ENCODE measurements at regions not wholly inside any gene's neighbourhood (a gene's known extent, or its start where the extent isn't known, plus 50 kb on each side); places are given as distances from the start of the nearest gene placed in this dataset.

DNA sequence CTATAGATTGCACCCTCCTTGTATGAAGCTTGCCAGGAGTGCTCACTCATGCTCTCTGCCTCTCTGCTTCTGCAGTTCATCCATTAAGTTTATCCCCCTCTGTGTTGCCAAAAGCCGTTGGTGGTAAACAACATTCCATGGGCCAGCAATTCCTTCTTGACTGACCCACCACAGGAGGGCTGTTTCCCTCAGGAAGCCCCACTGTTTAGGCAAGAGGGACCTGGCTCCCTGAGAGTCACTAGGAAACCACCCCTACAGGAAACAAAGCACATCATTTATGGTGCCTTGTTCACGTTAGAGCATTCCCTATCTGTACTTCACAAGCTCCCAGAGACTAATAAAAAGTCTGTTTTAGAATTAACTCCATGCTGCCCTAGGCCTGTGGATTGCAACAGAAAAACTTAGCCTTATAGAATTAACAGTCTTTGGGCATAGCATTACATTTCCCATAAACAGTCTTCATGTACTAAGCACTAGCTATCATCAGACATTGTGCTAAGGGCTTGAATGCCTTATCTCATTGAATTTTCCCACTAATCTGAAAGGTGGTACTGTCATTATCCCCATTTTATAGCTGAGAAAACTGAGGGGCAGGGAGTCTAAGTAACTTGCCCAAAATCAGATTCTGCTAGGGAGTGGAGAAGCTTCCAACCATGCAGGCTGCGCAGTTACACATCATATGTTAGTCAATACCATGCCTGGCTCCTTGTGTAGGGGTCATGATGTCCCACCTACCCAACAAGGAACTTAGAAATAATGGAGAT, 149.9 kb downstream of the SHQ1 start:
- no peak for FAIRE-seq

DNA sequence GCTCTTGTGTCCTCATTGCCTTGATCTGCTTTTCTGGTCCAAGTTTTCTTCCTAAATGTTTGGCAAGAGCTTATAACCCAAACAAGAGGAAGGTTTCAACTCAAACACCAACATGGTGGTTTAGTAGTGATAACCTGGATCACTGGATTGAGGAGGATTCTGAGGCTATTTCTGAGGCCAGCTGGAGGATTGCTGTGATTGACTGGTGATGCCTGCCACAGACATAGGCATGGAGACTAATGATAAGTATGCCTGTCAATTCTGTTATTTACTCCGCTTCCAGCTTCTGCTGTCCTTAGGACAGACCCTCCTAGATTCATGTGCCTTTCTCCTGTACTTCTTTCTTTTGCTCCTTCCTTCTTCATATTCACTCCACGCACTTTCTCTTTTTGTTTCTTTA, 150.5 kb downstream of the SHQ1 start:
- FAIRE-seq = no peak

DNA sequence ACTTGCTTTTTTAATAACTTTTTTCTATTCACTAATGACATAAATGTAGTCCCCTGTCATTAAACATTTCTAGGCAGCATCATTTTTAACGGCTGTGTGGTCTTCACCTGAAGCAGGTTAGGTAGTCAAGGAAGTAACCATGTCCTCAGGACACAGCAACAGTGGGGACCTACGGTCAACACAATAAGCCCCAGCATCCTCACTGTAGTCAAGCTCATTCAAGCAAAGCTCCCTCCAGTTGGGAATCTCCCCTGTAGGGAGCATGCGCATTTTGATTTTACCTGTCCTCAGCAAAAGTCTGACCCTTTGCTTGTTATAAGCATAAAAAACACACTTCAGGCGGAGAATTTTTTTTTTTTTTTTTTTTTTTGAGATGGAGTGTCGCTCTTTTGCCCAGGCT, 151.4 kb downstream of the SHQ1 start:
- no peak for FAIRE-seq

DNA sequence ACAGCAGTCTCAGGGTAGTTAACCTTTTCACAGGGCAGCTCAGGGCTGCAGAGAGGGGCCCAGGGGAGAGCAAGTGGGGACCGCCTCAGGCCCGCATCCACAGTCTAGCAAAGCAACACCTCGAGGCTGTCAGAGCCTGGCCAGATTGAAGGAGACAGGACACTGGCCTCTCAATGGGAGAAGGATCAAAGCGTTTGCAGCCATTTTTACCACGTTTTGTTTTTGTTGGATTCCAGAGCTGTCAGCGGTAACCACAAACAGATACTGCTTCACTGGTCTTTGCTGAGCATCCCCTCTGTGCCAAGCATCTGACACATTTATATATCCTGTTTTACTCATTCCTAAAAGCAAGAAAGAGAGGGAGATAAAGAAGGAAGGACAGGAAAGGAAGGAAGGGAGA, 153.8 kb downstream of the SHQ1 start:
- FAIRE-seq = no peak

DNA sequence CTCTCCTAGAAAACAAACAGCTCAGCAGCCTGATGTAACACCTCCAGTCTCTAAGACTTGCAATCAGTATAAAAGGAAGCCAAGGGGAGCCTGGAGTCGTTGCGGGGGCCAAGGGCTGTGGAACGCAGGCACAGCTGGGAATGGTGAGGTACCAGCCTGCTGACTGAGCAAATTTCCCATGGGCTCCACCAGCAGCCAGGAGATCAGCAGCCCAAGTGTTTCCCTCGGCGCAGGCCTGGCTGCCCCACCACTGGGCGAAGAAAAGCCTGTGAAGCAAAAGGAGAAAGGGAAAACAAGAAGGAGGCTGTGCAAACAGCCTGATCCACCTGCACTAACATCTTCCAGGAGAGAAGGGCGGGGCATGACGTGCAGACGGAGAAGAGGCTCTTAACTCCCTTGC, 155.3 kb downstream of the SHQ1 start:
- no peak for FAIRE-seq

DNA sequence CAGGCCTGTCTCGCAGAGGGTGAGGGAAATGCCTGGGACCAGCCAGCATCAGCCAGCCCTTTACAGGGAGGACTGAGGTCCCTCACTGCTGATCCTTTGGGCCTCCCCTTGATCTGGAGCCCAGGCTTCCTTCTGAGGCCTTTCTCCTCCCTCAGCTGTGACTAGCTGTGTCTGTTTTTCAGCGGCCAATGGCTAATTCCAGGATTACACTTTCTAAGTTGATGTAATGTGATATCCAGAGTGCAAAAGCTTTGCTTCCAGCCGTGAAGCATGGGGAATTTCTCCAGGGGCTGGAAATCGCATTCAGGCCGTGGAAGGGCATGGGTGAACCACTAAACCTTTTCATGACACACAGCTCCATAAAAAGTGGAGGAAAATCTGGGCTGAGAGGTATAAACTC, 157.6 kb downstream of the SHQ1 start:
- FAIRE-seq = no peak

DNA sequence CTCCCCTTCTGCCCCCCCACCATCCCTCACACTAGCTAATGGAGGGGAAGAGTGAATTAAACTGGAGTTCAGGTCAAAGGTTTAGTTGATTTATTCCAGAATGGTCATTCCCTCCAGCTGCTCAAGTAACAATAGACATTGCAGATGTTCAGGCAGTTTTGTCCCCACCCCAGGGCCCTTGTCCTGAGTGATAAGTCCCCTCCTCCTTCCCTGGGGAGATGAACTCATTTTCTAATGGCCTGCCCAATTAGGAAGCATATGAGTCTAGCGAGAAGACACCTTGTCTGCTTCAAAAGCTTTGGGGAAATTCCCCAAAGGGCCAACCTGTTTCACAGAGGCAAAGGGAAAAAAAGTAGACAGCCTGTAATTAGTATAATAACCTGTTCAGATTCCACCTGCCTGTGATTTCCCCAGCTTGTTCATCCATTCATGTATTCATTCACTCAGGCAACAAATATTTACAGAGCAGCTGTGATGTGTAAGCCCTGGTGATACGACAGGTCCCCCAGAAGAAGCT, 165.3 kb downstream of the SHQ1 start:
- FAIRE-seq = no peak

DNA sequence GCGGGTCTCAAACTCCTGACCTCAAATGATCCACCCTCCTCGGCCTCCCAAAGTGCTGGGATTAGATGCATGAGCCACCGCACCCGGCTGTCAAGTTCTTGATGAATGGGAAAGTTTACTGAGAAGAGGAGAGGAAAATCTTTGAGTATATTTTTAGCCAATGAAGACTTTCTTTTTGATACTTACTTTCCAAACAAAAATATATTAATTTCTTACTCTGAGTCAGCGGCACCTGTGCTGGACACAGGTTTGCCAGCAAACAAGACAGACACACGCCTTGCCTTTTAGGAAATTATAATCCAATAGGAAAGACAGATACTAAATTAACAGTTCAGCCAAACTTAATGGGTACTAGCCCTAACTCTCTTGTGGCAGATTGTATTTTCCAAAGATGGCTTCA, 166.6 kb downstream of the SHQ1 start:
- FAIRE-seq = no peak

DNA sequence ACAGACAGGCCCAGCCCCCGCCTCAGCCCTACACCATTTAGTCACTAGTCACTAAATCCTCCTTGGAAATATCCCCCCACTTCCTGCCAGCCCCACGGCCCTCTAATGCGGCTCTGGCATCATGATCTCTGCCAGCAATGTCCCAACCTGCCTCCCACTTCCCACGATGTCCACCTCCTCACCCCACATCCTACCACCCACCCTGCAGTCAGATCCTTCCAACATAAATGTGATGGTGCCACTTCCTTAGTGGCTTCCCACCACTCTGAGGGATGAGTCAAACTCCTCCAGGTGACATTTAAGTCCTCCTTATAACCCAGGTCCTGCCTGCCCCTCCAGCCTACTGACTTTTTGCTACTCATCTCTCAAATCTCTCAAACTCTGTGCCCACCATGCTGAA, 167.5 kb downstream of the SHQ1 start:
- no peak for FAIRE-seq

DNA sequence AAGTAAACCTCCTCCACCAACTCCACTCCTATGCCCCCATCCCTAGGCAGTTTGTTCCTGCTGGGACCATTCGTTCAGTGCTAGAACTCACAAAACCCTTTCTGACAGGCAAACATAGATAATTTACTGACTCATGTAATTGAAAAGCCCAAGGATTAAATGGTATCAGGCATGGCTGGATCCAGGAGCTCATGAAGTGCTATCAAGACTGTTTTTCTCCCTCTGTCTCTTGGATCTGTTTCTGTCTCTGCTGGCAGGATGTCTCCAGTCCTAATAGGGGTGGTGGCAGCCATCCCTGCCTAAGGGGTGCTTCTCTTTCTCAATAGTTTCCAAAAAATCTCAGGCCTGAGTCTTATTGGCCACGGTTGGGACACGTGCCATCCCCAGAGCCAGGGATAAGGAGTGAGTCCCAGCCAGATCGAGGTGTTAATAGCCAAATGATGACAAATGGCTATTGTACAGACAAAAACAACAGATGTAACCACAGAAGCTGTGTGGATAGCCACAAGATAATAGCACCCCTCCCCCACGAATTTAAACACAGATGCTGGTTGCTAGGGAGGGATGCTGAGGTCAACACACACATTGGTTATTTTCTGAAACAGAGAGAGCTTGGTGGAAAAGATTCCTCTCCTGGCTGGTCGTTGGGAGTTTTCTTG, 168.6 kb downstream of the SHQ1 start:
- no peak for FAIRE-seq

DNA sequence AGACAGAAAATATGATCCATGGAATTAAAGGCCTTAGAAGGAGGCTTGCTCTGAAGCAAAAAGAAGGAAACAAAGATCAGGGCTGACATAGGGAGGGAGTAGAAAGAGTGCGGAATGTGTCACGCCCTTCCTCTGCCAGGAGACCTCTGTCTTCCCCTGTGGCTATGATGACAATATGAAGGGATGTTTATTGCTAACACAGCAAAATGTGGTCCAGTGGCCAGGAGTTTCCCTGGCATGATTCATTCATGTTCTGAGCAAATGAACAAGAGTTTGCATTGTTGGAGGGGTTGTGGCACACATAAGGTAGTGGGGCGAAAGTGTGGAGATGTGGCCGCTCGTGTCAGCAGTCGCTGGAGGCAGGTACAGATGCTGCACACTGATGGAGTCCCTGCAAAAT, 169.4 kb downstream of the SHQ1 start:
- no peak for FAIRE-seq

DNA sequence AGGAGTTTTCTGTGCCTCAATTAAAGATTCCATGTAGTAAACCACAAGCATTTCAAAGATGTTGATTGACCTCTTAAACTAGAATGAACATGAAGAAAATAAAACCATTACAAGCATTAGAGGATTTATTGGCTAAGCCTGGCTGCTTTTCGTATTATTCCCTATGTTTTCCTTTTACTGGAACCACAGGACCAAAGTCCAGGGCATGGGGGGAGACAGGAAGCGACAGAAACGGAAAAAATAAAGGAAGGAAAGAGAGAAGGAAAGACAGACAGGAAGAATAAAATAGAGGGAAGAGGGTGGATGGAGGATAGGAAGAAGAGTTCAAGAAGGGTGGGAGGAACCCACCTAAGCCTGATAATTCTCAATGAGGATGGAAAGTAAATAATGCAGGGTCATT, 169.9 kb downstream of the SHQ1 start:
- no peak for FAIRE-seq

DNA sequence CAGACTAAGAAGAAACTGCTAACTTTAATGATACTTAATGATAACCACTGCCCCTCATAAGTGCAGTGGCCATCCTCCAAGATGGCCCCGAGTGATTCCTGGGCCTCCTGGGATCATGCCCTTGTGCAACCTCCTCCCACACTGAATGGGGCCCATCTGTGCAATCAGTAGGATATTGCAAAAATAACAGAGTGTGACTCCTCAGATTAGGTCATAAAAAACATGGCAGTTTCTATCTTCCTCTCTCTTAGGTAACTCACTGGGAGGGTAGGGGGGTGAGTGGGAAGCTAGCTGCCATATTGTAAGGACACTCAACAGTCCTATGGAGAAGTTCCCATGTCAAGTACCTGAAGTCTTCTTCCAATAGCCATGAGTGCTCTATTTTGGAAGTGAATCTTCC, 173.0 kb downstream of the SHQ1 start:
- FAIRE-seq = no peak

DNA sequence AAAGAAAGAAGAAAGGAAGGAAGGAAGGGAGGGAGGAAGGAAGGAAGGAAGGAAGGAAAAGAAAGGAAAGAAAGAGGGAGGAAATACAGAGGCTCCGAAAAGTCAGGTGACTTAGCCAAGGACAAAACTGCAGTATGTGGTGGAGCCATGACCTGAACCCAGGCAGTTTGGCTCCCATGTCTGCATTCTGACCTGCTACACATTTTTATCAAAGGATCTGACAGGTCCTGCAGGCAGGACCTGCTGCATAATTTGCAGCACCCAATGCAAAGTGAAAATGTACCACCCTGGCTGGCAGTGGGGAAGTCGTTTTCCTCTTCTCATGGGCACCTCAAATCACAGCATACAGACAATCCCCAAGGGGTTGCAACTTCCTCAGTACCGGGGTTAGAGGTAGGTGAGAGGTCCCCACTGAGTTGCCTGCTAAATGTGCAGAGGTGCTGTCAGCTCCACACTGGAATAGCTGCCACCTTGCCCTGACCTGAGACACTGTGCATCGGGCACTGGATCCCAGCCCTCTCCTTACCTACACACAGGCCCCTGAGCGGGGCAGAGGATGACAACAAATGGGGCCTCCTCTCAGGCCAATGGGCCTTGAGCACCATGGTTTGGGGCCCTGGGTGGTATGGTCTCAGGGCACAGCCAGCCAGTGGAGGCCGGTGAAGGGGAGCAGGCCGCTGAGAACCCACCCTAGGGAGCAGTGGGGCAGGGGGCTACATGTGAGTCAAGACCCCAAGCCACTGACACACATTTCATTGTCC, 175.1 kb downstream of the SHQ1 start:
- FAIRE-seq = no peak

DNA sequence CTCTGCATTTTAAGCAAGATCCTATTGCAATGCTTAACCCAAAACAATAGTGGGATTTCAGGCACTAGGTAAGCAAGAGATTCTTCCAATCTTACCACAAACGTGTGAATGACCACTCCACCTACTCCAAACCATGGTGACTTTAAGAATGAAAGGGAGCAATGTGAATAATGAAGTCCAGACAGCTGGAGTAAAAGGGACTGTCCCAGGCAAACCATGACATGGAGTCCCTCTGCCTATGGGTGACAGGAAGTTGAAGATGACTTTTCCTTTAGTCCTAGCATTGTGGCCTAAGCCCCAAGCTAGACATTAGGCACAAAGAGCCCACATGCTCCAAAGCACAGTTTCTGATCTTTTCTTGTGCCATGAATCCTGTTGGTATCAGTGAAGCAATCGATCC, 179.0 kb downstream of the SHQ1 start:
- no peak for FAIRE-seq

DNA sequence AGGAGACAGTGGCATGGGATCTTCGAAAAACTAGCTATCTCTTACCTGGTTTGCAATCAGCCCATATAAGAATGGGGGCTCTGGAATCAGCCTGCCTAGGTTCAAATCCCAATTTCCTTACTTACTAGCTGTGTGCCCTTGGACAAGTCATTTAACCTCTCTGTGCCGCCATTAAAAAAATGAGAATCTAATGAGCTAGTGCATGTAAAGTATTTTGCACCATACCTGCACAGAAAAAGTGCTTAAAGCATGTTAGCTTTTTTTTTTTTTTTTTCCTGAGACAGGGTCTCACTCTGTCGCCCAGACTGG, 181.8 kb downstream of the SHQ1 start:
- FAIRE-seq = no peak

DNA sequence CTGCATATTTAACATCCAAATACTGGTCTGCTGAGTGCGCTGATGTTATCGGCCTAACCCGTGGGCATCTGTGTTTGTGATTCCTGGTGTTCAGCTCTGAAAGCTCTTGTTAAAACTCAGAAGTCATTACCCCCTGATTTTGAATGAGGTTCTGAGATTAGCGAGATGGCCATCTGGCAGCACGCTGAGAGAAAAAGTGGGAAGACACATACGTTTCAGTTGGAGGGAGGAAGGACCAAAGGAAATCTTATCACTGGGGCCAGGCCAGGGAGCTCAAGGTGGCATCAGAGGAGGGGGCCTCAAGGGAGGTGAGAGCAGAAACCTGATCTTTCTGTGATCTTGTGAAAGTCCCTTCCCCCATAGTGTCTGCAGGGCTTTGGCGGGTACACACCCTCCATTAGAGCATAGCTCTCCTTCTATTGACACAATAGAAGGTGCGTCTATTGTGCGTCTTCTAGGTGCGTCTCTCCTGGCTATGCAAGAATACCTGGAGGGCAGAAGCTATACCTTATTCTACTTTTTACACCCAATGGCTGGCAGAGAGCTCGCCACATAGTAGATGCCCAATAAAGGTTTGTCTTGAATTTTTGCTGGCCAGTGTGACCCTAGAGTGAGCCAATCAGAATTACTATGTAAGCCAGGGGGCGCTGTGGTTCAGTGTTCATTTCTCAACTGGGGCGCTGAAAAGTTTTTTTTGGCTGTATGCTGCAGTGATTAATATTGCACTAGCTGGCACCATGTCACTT, 182.4 kb downstream of the SHQ1 start:
- no peak for FAIRE-seq

DNA sequence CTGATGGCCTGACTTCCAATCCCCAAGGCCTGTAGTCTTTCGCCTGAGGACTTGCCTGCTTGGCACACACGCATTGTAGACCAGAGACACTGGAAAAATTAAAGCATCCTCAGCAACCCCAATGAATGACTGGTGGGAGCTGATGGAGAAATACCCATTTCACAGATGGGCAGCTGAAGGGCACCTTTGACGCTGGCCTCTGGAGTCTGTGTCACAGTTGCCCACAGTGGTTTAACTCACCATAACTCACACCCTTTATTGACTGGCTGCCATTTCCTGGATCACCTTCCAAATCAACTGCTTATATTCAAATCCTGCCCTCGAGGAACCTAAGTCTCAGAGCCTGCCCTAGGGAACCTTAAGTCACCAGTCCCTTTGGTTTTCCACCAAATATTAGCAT, 183.1 kb downstream of the SHQ1 start:
- no peak for FAIRE-seq

DNA sequence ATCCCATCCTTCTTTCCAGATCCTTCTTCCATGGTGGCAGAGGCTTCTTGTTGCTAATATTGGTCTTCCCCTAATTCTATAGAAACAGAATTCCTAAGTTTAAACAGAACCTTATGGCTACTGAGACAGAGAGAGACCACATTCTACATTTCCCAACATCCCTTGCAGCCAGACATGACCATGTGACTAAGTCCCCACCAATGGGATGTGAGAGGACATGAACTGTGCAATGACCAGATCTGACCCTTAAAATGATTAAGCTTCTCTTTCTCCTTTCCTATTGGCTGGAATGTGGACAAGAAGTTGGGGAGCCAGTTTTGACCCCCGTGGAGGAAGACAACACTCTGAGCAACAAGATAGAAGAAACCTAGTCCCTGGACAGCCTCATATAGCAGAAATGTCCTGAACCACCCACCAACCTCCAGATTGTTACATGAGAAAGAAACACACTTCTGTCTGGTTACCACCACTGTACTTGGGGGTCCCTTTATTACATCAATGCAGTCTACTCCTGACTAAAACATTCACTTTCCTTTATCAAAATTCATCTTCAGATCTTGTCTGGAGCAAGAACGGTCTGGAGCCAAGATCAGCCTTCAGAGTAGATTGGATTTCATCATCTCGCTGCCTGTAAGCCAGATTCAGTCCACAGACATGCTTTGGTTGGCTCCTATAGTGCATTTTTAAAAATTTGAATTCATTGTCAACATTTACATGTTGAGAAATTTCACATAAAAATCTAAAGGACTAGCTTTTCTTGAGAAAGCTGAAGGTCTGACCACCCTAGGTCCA, 183.9 kb downstream of the SHQ1 start:
- FAIRE-seq = no peak

DNA sequence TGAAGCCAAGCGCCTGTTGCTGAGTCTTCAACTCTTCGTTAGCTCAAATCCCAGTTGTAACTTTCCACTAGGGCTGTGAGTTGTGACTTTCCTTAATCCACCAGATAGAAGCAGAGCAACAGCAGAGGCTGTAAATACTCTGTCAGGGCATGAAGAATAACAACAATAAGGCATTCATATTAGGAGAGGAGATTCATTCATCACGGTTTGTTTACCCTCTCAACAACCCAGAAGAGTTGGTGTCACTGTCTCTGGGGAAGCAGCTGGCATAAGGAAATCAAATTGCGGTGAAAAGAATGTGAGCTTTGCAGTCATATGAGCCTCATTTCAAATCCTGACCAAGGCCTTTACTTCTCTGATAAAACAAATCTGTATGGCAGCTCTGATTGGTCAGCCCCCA, 184.8 kb downstream of the SHQ1 start:
- FAIRE-seq = no peak

DNA sequence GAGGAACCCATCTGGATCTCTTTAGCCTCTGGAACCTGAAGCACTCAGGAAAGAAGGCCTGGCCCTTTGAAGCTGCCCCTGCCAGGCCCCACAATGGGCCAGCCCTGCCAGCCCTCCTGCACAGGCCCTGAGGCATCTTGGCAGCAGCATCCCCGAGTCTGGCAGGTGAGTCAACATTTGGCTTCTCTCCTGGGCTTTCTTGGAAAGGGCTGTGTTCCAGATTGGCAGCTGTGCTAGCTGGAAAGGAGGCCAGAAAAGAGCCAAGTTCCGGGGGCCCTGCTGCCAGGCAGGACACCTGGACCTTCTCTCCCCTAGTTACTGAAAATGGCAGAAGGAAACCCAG, 187.2 kb downstream of the SHQ1 start:
- no peak for FAIRE-seq

DNA sequence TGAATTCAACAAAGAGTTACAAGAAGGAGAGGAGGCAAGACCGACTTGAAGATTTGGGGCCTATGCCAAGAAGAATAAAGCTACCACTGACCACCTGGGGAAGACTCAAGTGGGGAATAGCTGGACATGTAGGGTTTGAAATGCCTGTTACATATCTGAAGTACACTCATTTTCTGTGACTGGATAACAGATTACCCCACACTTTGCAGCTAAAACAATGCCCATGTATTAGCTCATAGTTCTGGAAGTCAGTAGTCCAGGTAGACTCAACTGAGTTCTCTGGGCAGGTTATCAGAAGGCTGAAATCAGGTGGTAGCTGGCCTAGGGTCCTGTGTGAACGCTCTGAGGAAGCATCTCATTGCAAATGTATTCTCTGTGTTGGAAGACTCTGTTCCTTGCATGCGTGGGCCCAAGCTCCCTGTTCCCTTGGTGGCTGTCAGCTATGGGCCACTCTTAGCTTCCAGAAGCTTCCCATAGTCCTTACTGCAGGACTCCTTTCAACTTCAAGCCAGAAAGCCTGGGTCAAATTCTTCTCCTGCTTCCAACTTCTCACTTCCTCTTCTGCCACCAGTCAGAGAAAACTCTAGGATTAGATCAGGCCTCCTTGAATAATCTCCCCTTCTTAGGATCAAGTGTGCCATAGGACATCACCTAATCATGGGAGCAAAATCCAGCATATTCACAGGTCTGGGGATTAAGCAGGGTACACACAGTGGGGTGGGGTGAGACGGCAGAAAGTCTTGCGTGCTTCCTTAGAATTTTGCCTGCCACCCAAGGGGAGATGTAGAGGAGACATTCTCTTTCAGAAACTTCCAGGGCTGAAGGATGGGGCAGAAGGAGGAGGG, 187.8 kb downstream of the SHQ1 start:
- no peak for FAIRE-seq
